Astrocyte of the cerebellum (primary cell): ENCODE measurements at regions not wholly inside any gene's neighbourhood (a gene's known extent, or its start where the extent isn't known, plus 50 kb on each side); places are given as distances from the start of the nearest gene placed in this dataset.

ENCODE experiments used
- DNase-seq: peaks from one replicate; pipeline ENCODE4 v3.0.0-alpha.2; 2011; ENCODE audit warnings: low read depth
- H3K4me3 ChIP-seq: 2 replicates; pipeline ENCODE4 v1.5.1; 2011; ENCODE audit warnings: mild to moderate bottlenecking, low read depth, low read length, moderate library complexity
- in situ Hi-C: cut with HindIII; loops from 2 replicates; pipeline ENCODE4 v1.10.0; 2017; ENCODE audit warnings: low sequenced_read_pairs
- TF ChIP-seq, protein P1 (sequence below): IDR thresholded peaks from 2 replicates; pipeline ENCODE4 v1.5.1; 2012; ENCODE audit warnings: low read length, low read depth, moderate library complexity, mild to moderate bottlenecking; ENCODE audit errors: missing control alignments

- H3K4me3 ChIP-seq: no peak overlapping the region
- no peak for DNase-seq
- in situ Hi-C loops: no loop called here
- TF ChIP-seq, protein P1, sequence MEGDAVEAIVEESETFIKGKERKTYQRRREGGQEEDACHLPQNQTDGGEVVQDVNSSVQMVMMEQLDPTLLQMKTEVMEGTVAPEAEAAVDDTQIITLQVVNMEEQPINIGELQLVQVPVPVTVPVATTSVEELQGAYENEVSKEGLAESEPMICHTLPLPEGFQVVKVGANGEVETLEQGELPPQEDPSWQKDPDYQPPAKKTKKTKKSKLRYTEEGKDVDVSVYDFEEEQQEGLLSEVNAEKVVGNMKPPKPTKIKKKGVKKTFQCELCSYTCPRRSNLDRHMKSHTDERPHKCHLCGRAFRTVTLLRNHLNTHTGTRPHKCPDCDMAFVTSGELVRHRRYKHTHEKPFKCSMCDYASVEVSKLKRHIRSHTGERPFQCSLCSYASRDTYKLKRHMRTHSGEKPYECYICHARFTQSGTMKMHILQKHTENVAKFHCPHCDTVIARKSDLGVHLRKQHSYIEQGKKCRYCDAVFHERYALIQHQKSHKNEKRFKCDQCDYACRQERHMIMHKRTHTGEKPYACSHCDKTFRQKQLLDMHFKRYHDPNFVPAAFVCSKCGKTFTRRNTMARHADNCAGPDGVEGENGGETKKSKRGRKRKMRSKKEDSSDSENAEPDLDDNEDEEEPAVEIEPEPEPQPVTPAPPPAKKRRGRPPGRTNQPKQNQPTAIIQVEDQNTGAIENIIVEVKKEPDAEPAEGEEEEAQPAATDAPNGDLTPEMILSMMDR: no peak
Observed at GRCh38 chr16:72286936-72287620, 115.1 kb upstream of the PMFBP1 start.

DNA sequence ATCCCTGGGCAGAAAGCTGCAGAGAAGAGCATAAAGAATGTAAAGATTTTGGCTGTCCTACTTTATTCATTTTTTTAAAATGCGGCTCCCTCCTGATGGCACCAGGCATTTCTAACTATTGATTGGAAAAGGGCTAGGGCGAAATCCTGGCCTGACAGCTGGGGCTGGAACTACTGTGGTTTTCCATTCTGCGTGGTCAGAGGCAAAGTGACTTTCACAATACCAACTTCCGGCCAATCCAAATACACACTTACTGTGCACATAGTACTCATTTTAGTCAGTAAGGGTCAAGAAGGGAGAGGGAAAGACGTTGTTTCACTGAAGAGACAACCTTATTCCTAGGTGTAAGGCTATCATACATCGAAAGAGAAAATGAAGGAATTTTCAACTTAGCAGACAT, 113.8 kb upstream of the PMFBP1 start:
- no peak overlapping the region for H3K4me3 ChIP-seq
- DNase-seq: no peak
- TF ChIP-seq, protein P1: no peak
- in situ Hi-C loops: no loop called here

DNA sequence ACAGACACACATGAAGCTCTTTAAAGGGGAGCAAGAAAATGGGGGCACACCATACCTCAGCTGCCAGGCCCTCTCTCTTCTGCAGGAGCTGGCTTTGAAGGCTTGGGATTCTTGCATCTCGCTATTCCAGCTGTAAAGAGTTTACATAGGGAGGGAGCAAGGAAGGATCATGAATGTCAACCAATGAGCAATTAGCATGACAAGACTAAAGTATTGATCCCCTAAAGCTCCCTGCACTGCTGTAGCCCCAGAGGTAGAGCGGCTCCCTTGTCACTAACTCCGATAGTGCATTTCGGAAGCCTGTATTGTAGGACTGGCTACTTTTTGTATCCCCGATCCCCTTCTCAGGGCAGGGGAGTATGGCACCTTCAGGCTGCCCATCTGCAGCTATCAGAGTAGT, 113.4 kb upstream of the PMFBP1 start:
- TF ChIP-seq, protein P1: no peak
- no peak overlapping the region for H3K4me3 ChIP-seq
- in situ Hi-C loops: no loop called here
- no peak for DNase-seq

DNA sequence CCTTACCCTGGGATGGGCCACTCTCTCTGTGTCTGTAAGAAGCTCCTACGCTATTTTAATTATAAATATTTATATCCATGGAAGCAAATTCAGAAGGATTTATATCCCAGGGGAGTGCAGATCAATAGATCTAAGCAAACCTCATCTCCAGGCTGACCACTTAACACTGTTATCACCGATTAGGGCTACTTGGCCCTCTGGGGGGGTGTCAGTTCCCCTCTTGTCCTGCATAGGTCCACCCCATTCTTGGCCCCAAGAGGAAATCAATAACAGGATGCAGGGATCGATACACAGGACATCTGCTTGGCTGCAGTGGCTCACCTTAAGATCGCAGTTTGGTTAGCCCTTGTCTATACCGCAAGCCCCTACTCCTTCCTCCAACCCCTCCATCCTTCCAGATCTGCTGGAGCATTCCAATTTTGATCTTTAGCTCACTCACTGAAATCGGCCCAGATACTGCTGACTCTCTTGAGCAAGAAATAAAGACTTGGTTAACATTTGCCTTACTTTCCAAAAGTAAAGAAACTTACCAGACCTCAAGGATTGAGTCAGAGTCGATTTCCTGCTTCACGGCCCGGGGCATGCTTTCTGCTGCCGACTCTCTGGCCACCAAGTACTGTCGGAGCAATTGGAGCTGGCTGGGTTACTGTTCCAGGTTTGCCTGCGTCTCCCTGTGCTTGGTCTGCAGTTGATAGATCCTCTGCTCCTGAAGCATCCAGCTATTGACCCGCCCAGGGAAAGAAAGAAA, 112.3 kb upstream of the PMFBP1 start:
- no peak overlapping the region for H3K4me3 ChIP-seq
- TF ChIP-seq, protein P1: no peak
- DNase-seq: no peak
- in situ Hi-C loops: no loop called here

GRCh38 chr16:72282362-72282761, 110.4 kb upstream of the PMFBP1 start:
- DNase-seq: no peak
- no peak overlapping the region for H3K4me3 ChIP-seq
- TF ChIP-seq, protein P1: no peak
- in situ Hi-C loops: no loop called here

DNA sequence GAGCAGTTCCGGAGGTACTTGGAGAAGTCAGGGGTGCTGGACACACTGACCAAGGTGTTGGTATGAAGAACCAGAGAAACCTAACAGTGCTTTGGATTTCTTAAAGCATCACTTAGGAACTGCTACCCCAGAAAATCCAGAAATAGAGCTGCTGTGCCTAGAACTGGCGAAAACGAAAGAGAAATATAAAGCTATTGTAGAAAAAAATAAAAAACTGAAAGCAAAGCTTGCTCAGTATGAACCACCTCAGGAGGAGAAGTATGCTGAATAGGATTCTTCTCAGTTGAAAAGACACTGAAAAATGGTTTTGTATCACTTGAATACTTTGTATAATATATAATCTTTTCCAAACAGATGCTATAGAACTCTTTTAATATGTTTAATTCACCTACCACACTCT, 106.3 kb upstream of the PMFBP1 start:
- DNase-seq: no peak
- no peak overlapping the region for H3K4me3 ChIP-seq
- TF ChIP-seq, protein P1: no peak
- in situ Hi-C loops: no loop called here
